WTC11 (cell line): ENCODE measurements at regions not wholly inside any gene's neighbourhood (a gene's known extent, or its start where the extent isn't known, plus 50 kb on each side); places are given as distances from the start of the nearest gene placed in this dataset.

Source experiments
- ATAC-seq: fragments of 200-7000 bp; cut with Tn5 transposase; 2 replicates; pipeline ENCODE4 v1.10.0; 2021; ENCODE audit warnings: mild to moderate bottlenecking, moderate library complexity
- CTCF ChIA-PET: fragments of 300-600 bp; sonication (Branson Sonifier 250); formaldehyde crosslinking; loops from one replicate; lab custom pipeline; 2021; ENCODE audit warnings: antibody characterized with exemption; lab: Charles Lee
- POLR2A ChIA-PET: fragments of 350-600 bp; sonication (Branson Sonifier 250); formaldehyde crosslinking; loops from one replicate; lab custom pipeline; 2021; ENCODE audit warnings: antibody characterized with exemption; lab: Charles Lee
- DNase-seq: peaks from one replicate; pipeline ENCODE4 v3.0.0; 2021; ENCODE audit warnings: low spot score
- H3K27ac Mint-ChIP-seq: 2 replicates; pipeline ENCODE4 v1.8.0; 2021; ENCODE audit warnings: mixed read lengths
- H3K27me3 Mint-ChIP-seq: 2 replicates; pipeline ENCODE4 v1.8.0; 2021; ENCODE audit warnings: low read depth, mild to moderate bottlenecking, moderate library complexity, mixed read lengths
- H3K36me3 Mint-ChIP-seq: 2 replicates; pipeline ENCODE4 v1.8.0; 2021; ENCODE audit warnings: mixed read lengths
- H3K4me1 Mint-ChIP-seq: 2 replicates; pipeline ENCODE4 v1.8.0; 2022; ENCODE audit warnings: mixed read lengths
- H3K4me3 Mint-ChIP-seq: 2 replicates; pipeline ENCODE4 v1.8.0; 2021; ENCODE audit warnings: mild to moderate bottlenecking, moderate library complexity, mixed read lengths
- H3K9me3 Mint-ChIP-seq: 2 replicates; pipeline ENCODE4 v1.8.0; 2021; ENCODE audit warnings: mixed read lengths
- AFF4 ChIP-seq: sonication (generic); formaldehyde crosslinking; IDR thresholded peaks from 2 replicates; pipeline ENCODE4 v1.8.1; 2023; ENCODE audit warnings: mild to moderate bottlenecking, missing genetic modification reagents, borderline replicate concordance
- ARID4B ChIP-seq: sonication (generic); formaldehyde crosslinking; IDR thresholded peaks from 2 replicates; pipeline ENCODE4 v1.8.0; 2023; ENCODE audit warnings: missing genetic modification reagents, mild to moderate bottlenecking, borderline replicate concordance
- CDX4 ChIP-seq: fragments of 250-450 bp; sonication (Bioruptor Pico); IDR thresholded peaks from 2 replicates; pipeline ENCODE4 v1.9.0; 2021; ENCODE audit warnings: moderate library complexity, mild to moderate bottlenecking, inconsistent platforms, borderline replicate concordance
- CREB1 ChIP-seq: sonication (generic); formaldehyde crosslinking; IDR thresholded peaks from 2 replicates; pipeline ENCODE4 v1.8.0; 2023; ENCODE audit warnings: mild to moderate bottlenecking, missing genetic modification reagents
- E2F5 ChIP-seq: sonication (generic); formaldehyde crosslinking; IDR thresholded peaks from 2 replicates; pipeline ENCODE4 v1.8.1; 2022; ENCODE audit warnings: mild to moderate bottlenecking, moderate library complexity, missing genetic modification reagents
- FOXJ3 ChIP-seq: sonication (generic); formaldehyde crosslinking; IDR thresholded peaks from 2 replicates; pipeline ENCODE4 v1.9.0; 2021; ENCODE audit warnings: missing genetic modification reagents, mild to moderate bottlenecking, borderline replicate concordance
- HMGXB4 ChIP-seq: sonication (generic); formaldehyde crosslinking; IDR thresholded peaks from 2 replicates; pipeline ENCODE4 v1.8.1; 2023; ENCODE audit warnings: mild to moderate bottlenecking, moderate library complexity, missing genetic modification reagents
- KAT7 ChIP-seq: sonication (generic); formaldehyde crosslinking; IDR thresholded peaks from 2 replicates; pipeline ENCODE4 v1.8.1; 2023; ENCODE audit warnings: missing genetic modification reagents, mild to moderate bottlenecking, borderline replicate concordance
- NFE2L1 ChIP-seq: sonication (generic); formaldehyde crosslinking; IDR thresholded peaks from 2 replicates; pipeline ENCODE4 v1.8.1; 2023; ENCODE audit warnings: missing genetic modification reagents
- NR2C2 ChIP-seq: sonication (generic); formaldehyde crosslinking; IDR thresholded peaks from 2 replicates; pipeline ENCODE4 v1.8.0; 2022; ENCODE audit warnings: mild to moderate bottlenecking, missing genetic modification reagents
- PREB ChIP-seq: sonication (generic); formaldehyde crosslinking; IDR thresholded peaks from 2 replicates; pipeline ENCODE4 v1.8.1; 2022; ENCODE audit warnings: mild to moderate bottlenecking, missing genetic modification reagents, moderate library complexity, borderline replicate concordance
- RELA ChIP-seq: sonication (generic); formaldehyde crosslinking; IDR thresholded peaks from 2 replicates; pipeline ENCODE4 v1.8.1; 2022; ENCODE audit warnings: missing genetic modification reagents, mild to moderate bottlenecking, borderline replicate concordance
- RORB ChIP-seq: fragments of 250-450 bp; sonication (Bioruptor Pico); IDR thresholded peaks from 2 replicates; pipeline ENCODE4 v1.9.0; 2021; ENCODE audit warnings: mild to moderate bottlenecking
- TP53 ChIP-seq: sonication (generic); formaldehyde crosslinking; IDR thresholded peaks from 2 replicates; pipeline ENCODE4 v1.8.1; 2023; ENCODE audit warnings: mild to moderate bottlenecking, missing genetic modification reagents
- ZNF396 ChIP-seq: fragments of 250-450 bp; sonication (Bioruptor Pico); IDR thresholded peaks from 2 replicates; pipeline ENCODE4 v1.8.0; 2021; ENCODE audit warnings: mild to moderate bottlenecking, moderate library complexity, borderline replicate concordance
- ZNF532 ChIP-seq: fragments of 250-450 bp; sonication (Bioruptor Pico); IDR thresholded peaks from 2 replicates; pipeline ENCODE4 v1.9.0; 2021; ENCODE audit warnings: mild to moderate bottlenecking, borderline replicate concordance
- ZNF671 ChIP-seq: fragments of 250-450 bp; sonication (Bioruptor Pico); IDR thresholded peaks from 2 replicates; pipeline ENCODE4 v1.8.0; 2021; ENCODE audit warnings: mild to moderate bottlenecking

GRCh38 chr11:130624971-130625544, 176.6 kb downstream of the ADAMTS15 start:
- Mint-ChIP-seq H3K9me3 (no peaks in the 10 kb centered on the region), H3K27me3 (peaks cover 3% of the 10 kb centered on the region; the same call in 1 of the 2 replicates), H3K36me3 (no peaks in the 10 kb centered on the region), H3K4me3 (no peak overlapping the region), H3K27ac (no peak overlapping the region), H3K4me1 (peaks cover 4% of the 10 kb centered on the region; the same call in 1 of the 2 replicates)
- POLR2A ChIA-PET, result no interaction called here
- CTCF ChIA-PET, result interaction anchor here (1.1 to 1.3 kb wide), 2 partner anchors 292 to 412 kb away, joined by 3 read pairs; no protein-coding TSS in a partner anchor
- TF ChIP-seq RELA (CRISPR knock-in tag) (no peak), HMGXB4 (CRISPR knock-in tag) (no peak), ZNF671 (CRISPR knock-in tag) (no peak), ARID4B (CRISPR knock-in tag) (no peak), NFE2L1 (CRISPR knock-in tag) (no peak), CREB1 (CRISPR knock-in tag) (no peak), PREB (CRISPR knock-in tag) (no peak), FOXJ3 (CRISPR knock-in tag) (no peak), ZNF396 (CRISPR knock-in tag) (no peak), CDX4 (no peak), ZNF532 (no peak), TP53 (CRISPR knock-in tag) (no peak), RORB (no peak), E2F5 (CRISPR knock-in tag) (no peak), KAT7 (CRISPR knock-in tag) (no peak), NR2C2 (CRISPR knock-in tag) (no peak), AFF4 (CRISPR knock-in tag) (no peak)
- DNase-seq (no peak), ATAC-seq (no peak)
